H1 (cell line): ENCODE measurements at regions not wholly inside any gene's neighbourhood (a gene's known extent, or its start where the extent isn't known, plus 50 kb on each side); places are given as distances from the start of the nearest gene placed in this dataset.

Source experiments
- CHD7 ChIP-seq: fragments of 300-600 bp; sonication (generic); IDR thresholded peaks from 2 replicates; pipeline ENCODE4 v1.7.1; 2012; ENCODE audit warnings: low read length, moderate library complexity, mild to moderate bottlenecking, inconsistent platforms; ENCODE audit not compliant: insufficient replicate concordance
- E2F6 ChIP-seq: IDR thresholded peaks from 2 replicates; pipeline ENCODE4 v1.6.1; 2012; ENCODE audit warnings: inconsistent platforms
- FOSL1 ChIP-seq: IDR thresholded peaks from 2 replicates; pipeline ENCODE4 v1.6.1; 2011; ENCODE audit warnings: mild to moderate bottlenecking, low read depth, low read length, moderate library complexity; ENCODE audit not compliant: insufficient read depth
- HDAC6 ChIP-seq: IDR thresholded peaks from one replicate; pipeline ENCODE4 v1.7.1; 2012; ENCODE audit warnings: low read depth, mild to moderate bottlenecking, inconsistent platforms, low read length, moderate library complexity
- JUND ChIP-seq: IDR thresholded peaks from 2 replicates; pipeline ENCODE4 v1.6.1; 2011; ENCODE audit warnings: mild to moderate bottlenecking, improper control_type of control experiment, low read length
- KDM1A ChIP-seq: fragments of 200-600, 300-600 bp; sonication (generic); IDR thresholded peaks from 2 replicates; pipeline ENCODE4 v1.7.1; 2016; ENCODE audit warnings: mild to moderate bottlenecking, low read length, borderline replicate concordance
- RAD21 ChIP-seq, 2 experiments: IDR thresholded peaks in 1 of 2; conservative IDR thresholded peaks in 1 of 2; 2 replicates each; pipeline ENCODE4 v1.6.1; 2011; ENCODE audit warnings: low read depth in 2 of 2, low read length in 2 of 2, improper control_type of control experiment in 1 of 2, inconsistent platforms in 1 of 2, mild to moderate bottlenecking in 1 of 2, moderate library complexity in 1 of 2
- SP2 ChIP-seq: IDR thresholded peaks from 2 replicates; pipeline ENCODE4 v1.6.1; 2012; ENCODE audit warnings: mild to moderate bottlenecking, low read length, inconsistent platforms
- TAF7 ChIP-seq: optimal IDR thresholded peaks from 2 replicates; pipeline ENCODE3; 2011; ENCODE audit warnings: low read depth, mild to moderate bottlenecking, inconsistent platforms, low read length, moderate library complexity, borderline replicate concordance

DNA sequence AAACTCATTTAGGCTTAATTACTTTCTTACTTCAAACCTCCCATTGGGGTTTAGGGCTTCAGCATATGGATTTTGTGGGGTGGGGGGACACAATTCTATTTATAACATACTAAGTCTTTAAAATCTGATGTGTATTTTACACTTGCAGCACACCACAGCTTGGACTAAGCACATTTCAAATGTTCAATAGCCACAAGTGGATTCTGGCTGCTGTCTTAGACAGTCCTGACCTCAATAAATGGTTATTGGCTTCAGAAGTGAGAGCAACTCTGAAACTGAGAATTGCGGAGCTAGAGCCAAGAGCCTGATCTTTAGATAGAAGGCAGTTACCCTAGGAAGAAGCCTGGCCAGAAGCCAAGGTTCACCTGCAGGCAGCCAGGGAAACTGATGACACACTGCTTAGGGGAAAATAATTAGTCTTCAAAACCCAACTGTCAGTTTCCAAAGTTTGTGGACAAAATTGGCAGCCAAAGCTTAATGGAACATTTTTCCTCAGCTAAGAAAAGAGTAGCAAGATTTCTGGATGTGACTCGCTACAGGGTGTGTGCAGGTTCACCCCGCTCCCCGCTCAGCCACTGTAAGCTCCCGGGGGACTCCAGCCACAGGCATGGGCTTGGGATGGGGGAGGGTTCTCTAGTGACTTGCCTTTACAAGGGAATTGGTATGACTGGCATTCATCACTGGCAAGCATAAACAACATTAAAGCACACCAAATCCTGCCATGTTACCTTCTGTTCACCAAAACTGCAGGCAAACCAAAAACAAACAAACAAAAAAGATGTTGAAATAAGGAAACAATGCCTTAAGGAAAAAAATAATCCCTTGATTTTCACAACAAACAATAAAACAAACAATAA, 219.8 kb downstream of the TFAP2A start (continued):
- TF ChIP-seq CHD7, result no peak
- TF ChIP-seq TAF7, result no peak
- no peak for TF ChIP-seq FOSL1
- no peak for TF ChIP-seq HDAC6
- TF ChIP-seq E2F6, result no peak
- TF ChIP-seq JUND, result no peak
- no peak for TF ChIP-seq KDM1A
- no peak for TF ChIP-seq SP2
- TF ChIP-seq RAD21 (IDR thresholded peaks at IDR 0.05 in 1 of 2, conservative IDR thresholded peaks at IDR 0.05 in 1 of 2; ENCODE audit: low read depth in 2 of 2, low read length in 2 of 2), result no peak
